ENCODE measurements at regions not wholly inside any gene's neighbourhood (a gene's known extent, or its start where the extent isn't known, plus 50 kb on each side); places are given as distances from the start of the nearest gene placed in this dataset.

DNA sequence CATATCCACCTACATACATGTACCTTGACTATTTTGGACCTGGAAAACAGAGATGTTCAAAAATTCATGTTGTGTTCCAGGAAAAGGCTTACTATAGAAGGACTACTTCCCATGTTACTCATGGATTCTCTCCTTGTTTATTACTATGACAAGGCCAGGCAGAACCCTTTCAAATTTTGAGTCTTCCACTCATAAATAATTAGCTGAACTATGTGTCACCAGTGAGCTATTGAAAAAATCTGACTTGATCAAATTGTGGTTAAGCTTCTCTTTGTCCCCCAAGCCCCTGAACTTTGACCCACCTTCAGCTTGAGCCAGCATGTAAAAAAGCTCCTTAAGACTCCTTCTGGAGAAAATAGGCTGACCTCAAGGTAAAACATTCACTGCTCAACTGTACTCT, 1142.8 kb upstream of the EYS start:
- intact Hi-C loops (cut with DNase I): no loop called here
- no peak for DNase-seq (ENCODE audit: missing footprints)
- ATAC-seq: no peak

DNA sequence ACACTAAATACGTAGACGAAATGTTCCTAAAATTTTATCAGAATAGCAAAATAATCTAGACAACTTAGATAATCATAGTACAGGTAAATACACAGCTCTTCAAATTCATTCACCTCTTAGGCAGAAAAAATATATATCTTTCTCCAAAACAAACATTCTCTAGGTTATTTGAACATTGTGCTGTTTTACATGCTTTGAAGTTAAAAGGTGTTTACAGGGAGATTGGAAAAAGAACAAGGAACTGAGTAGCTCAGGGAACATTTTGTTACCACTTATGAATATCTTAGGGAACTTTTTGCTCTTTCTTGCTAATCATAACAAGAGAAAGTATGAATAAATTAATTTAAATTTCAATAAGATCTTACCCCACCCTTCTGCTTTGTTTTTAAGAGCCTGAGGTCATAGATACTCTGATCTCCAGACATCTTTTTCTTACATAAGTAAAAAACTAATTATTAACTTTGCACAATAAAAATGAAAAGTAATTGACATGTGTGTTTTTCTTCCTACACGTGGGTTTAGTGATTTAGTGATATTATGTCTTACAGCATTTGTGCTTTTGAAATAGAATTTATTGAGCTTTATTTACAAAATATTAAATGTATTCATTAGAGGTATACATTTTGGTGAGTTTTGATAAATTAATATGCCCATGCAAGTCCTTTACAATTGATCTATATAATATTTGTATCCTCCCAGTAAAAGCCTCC, 1141.4 kb upstream of the EYS start:
- DNase-seq (ENCODE audit: missing footprints): no peak
- intact Hi-C loops (cut with DNase I): no loop called here
- ATAC-seq: no peak

DNA sequence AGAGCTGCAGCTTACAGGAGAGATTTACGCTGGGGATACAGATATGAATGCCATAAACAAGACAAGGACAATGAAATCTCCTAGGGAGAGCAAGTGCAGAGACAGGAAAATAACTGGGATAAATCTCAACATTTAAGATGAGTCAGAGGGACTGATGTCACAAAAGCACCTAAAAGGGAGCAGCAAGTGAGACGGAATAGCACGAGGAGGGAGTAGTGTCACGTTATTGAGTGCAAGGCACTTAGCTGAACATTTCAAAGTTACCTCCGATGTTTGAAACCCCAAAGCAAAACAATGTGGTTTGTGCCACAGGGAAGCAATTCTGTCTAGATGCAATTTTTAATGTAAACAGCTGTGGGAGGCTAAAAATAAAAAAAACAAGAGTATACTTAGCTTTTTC, 1131.7 kb upstream of the EYS start:
- DNase-seq (ENCODE audit: missing footprints) (no peak), ATAC-seq (no peak)
- intact Hi-C loops (cut with DNase I): no loop called here

DNA sequence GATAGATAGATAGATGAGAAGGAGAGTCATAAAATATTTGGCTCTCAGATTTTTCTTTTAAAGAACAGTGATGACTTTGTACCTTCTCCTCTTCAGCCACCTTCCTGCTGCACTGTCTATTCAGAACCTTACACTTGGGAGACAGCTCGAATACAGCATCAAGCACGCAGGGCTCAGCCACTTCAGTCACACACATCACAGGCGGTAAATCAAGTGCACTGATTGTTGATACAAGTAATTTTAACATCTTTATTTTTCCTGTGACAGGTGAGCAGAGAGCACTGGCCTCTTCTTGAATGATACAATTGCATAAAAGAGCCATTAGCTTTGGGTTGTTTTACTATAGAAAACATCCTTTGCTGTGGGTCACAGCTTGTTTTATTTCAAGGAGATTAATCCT, 1118.5 kb upstream of the EYS start:
- DNase-seq (ENCODE audit: missing footprints) (no peak), ATAC-seq (no peak)
- intact Hi-C loops (cut with DNase I): no loop called here

DNA sequence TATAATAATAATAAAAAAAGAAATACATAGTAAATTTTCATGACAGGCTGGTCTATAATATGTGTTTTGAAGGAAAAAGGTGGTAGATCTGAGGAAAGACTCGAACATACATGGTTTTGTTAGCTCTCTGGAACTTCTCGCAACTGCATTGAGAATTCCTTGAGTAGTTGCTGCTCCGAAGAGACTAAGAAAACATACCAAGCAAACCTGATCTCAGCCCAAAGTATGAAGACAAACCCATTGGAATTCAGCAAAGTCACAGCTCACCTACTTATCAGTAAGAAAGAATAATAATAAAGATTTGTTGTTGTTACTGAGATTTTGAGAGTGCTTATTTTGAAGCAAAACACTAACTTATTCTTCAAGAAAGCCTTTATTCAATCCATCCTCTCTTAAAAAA, 1107.1 kb upstream of the EYS start:
- ATAC-seq: no peak
- no peak for DNase-seq (ENCODE audit: missing footprints)
- intact Hi-C loops (cut with DNase I): no loop called here

DNA sequence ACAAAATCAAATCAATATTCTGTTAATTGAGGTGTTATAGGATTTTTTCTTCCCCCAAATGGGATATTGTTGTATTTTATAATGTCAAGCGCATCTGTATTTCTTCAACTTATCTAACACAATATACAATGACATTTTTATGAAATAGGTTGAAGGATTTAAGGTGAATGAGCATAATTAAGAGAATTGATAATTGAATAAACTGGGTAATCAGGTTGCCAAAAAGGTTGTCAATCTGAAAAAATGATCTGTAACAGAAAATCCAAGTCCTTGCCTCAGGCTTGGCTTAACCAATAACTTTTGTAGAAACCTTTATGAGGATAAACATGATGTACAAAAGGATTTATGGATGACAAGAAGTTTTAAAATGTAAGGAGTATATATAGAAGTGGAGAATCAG, 1101.7 kb upstream of the EYS start:
- ATAC-seq: no peak

DNA sequence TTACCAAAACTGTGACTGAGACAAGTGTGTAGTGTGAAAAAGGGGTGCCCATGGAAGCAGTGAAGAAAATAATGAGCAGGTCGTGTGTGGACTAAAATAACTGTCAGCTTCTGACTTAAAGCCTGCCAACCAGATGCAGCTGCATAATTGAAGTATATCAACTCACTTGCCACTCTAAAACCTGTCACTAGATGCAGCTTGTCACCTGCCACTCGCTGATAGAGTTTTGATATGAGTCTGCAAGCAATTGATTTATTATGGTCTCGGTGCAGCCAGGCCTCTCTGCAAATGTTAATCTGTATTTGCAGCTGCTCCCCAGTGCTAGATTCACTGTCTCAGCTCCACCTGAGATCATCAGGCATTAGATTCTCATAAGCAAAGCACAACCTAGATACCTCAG, 1090.0 kb upstream of the EYS start:
- intact Hi-C loops (cut with DNase I): no loop called here
- no peak for ATAC-seq

More for the DNA sequence above, 1101.7 kb upstream of the EYS start:
- intact Hi-C loops (cut with DNase I): no loop called here
- no peak for DNase-seq (ENCODE audit: missing footprints)

DNA sequence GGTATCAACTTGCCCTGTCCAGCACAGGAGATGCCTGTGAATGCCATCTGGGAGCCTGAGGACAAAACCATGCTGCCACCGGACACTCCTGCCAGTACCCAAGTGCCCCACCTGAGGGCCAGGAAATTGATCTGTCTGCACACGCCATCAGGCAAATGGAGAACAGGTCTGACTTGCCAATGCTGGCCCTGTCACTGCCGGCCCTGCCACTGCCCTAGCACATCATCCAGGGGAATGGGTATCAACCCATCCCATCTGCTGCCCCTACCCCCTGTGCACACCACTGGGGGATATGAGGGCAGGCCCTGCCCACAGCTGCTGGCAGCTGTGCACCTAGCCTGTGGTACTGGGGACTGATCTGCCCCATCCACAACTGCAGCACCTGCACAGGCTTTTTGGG, 1081.6 kb upstream of the EYS start:
- intact Hi-C loops (cut with DNase I): no loop called here
- no peak for DNase-seq (ENCODE audit: missing footprints)
- ATAC-seq: no peak

More for the DNA sequence above, 1090.0 kb upstream of the EYS start:
- DNase-seq (ENCODE audit: missing footprints): no peak

DNA sequence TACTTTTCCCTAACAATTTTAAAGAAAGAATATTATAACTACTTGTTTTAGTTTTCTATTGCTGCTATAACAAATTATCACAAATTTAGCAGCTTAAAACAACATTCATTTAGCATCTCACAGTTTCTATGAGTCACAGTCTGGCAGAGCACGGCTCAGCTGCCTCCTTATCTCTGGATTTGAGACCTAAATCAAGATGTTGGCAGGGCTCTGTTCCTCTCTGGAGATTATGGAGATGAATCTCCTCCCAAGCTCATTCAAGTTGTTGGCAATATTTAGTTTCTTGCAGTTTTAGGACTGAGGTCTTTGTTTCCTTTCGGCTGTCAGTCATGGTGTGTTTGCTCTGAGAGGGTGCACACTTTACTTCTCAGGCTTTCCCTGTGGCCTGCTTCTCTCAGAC, 1065.8 kb upstream of the EYS start:
- intact Hi-C loops (cut with DNase I): no loop called here
- DNase-seq (ENCODE audit: missing footprints) (no peak), ATAC-seq (peak; percentile 89)

DNA sequence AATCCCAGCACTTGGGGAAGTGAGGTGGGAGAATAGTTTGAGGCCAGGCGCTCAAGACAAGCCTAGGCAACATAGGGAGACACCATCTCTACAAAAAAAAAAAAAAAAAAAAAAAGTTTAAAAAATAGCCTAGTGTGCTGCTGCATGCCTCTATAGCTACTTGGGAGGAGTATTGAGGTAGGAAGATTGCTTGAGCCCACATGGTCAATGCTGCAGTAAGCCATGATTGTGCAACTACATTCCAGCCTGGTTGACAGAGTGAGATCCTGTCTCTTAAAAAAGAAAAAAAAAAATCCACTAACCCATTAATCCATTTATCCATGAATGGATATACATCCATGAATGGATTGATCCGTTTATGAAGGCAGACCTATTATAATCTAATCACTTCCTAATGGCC, 1064.6 kb upstream of the EYS start:
- no peak for DNase-seq (ENCODE audit: missing footprints)
- no peak for ATAC-seq
- intact Hi-C loops (cut with DNase I): no loop called here

DNA sequence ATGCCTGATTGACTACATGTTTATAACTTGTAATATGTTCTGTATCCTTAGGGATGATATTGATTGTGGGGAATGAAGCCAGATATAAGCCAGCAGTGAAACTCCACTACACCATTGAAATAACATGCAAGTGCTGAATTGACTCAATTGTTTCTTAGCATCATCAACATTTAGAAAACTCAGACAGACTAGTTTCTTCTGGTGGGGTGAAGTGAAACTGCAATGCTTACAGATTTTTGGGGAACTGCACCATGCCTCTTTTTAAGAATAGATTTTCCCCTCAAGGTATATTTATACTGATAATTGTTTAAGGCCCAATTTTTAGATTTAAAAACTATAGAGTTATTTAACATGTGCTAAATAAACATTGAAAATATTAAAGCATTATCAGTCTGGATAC, 1044.6 kb upstream of the EYS start:
- DNase-seq (ENCODE audit: missing footprints): no peak
- intact Hi-C loops (cut with DNase I): no loop called here
- no peak for ATAC-seq

DNA sequence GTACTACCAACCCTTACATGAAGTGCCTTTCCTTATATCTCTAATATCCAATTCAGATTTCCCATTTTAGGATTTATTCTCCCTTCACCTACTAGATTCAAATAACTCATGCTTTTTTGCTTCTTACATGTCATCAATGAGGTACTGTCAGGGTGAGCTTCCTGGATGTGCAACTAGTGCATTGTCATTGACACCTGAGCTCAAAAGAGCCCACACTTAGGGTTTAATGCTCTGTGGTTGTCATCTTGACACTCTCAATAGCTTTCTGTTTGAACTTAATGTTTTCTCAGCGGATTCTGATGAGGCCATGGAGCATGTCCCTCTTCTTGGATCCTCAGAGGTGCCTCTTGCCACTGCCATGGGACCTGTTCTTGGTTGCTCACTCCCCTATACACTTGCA, 1033.3 kb upstream of the EYS start:
- DNase-seq (ENCODE audit: missing footprints) (no peak), ATAC-seq (no peak)
- intact Hi-C loops (cut with DNase I): no loop called here

DNA sequence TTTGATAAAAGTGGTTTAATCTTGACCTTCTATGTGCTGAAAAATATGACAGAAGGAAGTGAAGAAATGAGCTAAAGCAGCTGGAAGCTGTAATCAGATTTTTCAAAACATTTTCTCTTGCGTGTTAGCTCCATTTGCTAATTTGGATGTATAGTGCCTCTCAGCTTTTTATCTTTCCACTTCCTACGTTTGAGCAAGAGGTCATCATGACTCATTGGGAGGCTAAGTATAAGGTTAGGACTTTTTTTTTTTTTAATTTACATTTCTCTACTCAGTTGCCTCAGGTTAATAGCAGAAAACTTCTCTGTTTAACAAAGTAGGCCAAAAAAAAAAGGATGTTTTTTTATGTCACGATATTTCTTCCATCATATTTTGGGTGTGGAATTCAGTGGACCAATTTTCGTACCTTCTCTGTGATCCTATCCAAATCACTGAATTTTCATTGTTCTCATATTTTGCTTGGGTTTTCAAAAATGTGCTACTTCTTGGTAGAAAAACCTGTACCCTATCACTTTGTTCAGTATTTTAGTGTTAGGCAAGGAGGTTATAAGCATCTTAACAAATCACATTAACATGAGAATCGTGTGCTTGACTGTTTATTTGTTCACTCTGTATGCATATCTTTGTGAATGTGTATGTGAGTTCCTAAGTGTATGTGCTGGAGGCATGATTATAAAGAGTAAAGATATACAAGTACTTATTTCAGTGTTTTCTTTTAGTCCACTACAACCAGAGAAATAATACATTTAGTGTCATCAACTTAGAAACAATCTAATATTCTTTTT, 1028.3 kb upstream of the EYS start:
- intact Hi-C loops (cut with DNase I): no loop called here
- no peak for DNase-seq (ENCODE audit: missing footprints)
- ATAC-seq: no peak

DNA sequence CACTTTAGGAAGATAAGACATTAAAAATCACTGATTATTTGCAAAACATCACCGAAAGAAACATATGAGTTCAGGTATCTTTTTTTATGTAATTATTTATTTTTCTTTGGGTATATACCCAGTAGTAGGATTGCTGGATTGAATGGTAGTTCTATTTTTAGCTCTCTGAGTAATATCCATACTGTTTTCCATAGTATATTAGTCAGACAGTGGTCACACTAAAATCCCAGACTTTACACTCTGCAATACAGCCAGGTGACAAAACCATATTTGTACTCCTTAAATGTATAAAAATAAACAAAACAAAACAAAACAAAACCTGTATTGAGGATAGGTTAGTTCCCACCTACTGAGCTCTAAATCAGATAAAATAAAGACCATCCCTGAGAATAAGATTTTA, 1024.3 kb upstream of the EYS start:
- ATAC-seq (no peak), DNase-seq (ENCODE audit: missing footprints) (no peak)
- intact Hi-C loops (cut with DNase I): no loop called here

DNA sequence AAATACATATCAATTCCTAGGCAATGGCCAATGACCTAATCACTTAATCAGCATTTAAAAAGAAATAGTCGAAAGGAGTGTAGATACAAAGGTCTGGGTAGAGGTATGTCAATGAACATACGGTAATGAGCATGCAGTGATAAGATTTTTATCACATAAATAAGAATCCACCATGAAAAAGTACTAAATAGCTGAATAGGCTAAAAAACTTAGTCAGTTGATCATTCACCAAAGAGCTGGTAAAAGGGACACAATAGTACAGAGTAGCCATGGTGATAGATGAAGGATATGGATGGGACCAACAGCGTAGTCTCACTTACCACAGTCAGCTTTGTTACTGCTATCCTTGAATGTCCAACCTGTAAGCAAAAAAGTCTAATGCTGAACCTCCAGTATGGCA, 1018.6 kb upstream of the EYS start:
- intact Hi-C loops (cut with DNase I): no loop called here
- no peak for ATAC-seq

DNA sequence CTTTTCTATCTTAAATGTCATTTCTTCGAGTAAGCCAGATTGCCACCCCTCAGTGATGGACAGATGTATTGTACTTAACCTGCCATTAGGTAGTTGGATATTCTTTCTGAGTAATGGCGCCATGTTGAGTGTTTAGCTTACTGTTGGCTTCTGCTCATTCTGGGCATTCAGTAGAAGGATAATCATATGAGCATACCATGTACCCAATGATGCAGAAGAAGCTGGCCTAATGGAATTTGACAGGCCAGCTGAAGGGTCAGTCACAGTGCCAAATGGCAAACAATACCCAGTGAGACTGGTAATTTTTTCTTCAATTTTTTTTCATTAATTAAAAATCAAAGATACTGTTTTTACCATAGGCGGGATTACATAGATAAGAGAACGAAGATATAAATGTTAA, 1010.8 kb upstream of the EYS start:
- intact Hi-C loops (cut with DNase I): no loop called here
- ATAC-seq (no peak), DNase-seq (ENCODE audit: missing footprints) (no peak)

More for the DNA sequence above, 1018.6 kb upstream of the EYS start:
- no peak for DNase-seq (ENCODE audit: missing footprints)

DNA sequence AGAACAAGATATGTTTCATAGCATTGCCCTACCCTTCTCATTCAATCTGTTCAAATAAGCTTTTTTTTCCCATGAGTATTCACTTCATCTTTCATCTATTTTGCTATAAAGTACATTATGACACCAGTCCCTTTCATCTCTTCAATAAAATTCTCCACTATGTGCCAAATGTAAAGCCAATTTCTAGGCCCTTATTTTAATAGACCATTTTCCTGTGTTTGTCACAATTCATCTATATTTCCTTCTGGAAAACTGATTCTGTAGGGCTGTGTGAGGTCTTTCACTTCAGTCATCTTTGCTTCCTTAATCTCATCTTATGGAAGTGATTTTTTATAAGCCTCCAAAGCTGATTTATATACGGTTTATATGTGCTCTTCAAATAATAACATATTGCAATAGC, 992.4 kb upstream of the EYS start:
- no peak for ATAC-seq
- no peak for DNase-seq (ENCODE audit: missing footprints)
- intact Hi-C loops (cut with DNase I): no loop called here

DNA sequence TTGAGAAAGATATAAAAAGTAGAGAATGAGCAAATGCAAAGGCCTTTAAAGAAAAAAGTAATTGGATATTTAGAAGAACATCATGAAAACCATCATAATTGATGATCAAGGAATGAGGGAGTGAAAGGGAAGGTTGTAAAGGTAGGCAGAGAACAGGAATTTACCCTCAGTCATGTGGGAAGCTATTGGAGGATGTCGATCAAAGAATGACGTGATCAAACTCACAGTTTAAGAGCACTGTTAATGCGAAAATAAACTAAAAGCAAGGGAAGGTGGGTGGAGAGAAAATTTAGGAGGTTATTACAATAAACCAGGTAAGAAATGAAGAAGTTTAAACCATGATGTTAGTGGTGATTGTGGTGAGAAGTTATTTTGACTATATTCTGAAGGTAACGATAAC, 982.6 kb upstream of the EYS start:
- intact Hi-C loops (cut with DNase I): no loop called here
- ATAC-seq (no peak), DNase-seq (ENCODE audit: missing footprints) (no peak)

DNA sequence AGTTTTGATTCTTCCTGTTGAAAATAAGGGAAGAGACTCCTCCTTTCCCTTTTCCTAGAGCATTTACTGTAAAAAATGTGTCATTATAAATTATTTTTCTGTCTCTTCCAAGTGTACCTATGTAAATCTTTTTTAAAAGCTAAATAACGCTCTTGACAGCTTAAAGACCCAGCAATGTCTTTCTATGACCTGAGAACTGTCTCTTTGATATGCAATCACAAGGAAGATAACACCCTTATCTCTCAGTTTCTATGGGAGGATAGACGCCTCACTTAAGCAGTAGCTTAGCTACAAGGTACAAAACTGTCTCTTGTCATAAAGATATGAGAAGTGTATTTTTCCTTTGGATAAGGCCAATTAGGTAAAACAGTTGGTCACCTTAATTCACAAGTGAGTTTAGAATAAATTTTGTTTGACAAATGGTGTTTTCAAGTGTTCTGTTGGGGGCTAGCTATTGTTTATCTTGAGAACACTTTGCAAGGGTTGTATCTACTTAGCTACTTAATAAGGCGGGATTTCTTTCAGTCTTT, 980.6 kb upstream of the EYS start:
- DNase-seq (ENCODE audit: missing footprints) (no peak), ATAC-seq (no peak)
- intact Hi-C loops (cut with DNase I): no loop called here

DNA sequence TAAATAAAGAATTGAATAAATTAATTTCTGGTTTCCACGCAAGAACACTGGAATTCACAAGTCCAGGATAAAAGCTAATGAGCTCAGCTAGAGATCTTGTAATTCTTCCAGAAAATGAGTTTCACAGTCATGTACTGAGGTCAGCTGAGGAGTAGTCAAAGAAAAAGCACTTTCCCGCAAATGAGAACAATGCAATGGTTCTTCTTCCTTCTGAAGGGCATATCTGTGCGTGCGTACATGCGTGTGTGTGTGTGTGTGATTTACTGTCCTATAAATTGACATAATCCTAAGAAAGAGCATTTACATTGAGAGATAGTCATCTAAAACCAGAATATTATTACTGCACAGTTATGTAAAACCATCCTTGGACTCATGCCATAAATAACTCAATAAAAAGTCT, 968.9 kb upstream of the EYS start:
- intact Hi-C loops (cut with DNase I): no loop called here
- DNase-seq (ENCODE audit: missing footprints) (no peak), ATAC-seq (no peak)

Data from Right ventricle myocardium inferior (tissue), 1 donor.